Keratinocyte (primary cell): ENCODE measurements at regions not wholly inside any gene's neighbourhood (a gene's known extent, or its start where the extent isn't known, plus 50 kb on each side); places are given as distances from the start of the nearest gene placed in this dataset.

ENCODE experiments used
- CTCF ChIP-seq, 3 experiments: IDR thresholded peaks in 1 of 3; conservative IDR thresholded peaks in 1 of 3; optimal IDR thresholded peaks in 1 of 3; 2 replicates in 2 of 3; 3 replicates in 1 of 3; pipeline versions ENCODE3 to v1.5.1; 2011; ENCODE audit warnings: low read length in 3 of 3, mild to moderate bottlenecking in 3 of 3, moderate library complexity in 2 of 3, control low read depth in 1 of 3, inconsistent platforms in 1 of 3; ENCODE audit not compliant: insufficient read depth in 2 of 3; ENCODE audit errors: extremely low read depth in 1 of 3
- EZH2 ChIP-seq: IDR thresholded peaks from one replicate; pipeline ENCODE4 v1.6.1; 2012; ENCODE audit warnings: inconsistent platforms, mild to moderate bottlenecking, low read length, moderate library complexity

- TF ChIP-seq CTCF (optimal IDR thresholded peaks at IDR 0.05 in 1 of 3, IDR thresholded peaks at IDR 0.05 in 1 of 3, conservative IDR thresholded peaks at IDR 0.05 in 1 of 3; ENCODE audit: extremely low read depth in 1 of 3, insufficient read depth in 2 of 3, low read length in 3 of 3): no peak
- TF ChIP-seq EZH2: no peak
Measured at GRCh38 chr13:107852072-107852471, 363.3 kb downstream of the LIG4 start.
